ENCODE measurements at regions not wholly inside any gene's neighbourhood (a gene's known extent, or its start where the extent isn't known, plus 50 kb on each side); places are given as distances from the start of the nearest gene placed in this dataset.

GRCh38 chr14:100388103-100389054 lies 65.2 kb downstream of the SLC25A47 start:
- POLR2A ChIA-PET, result interaction anchor here (1.1 kb wide), 1 partner anchor 13 kb away, joined by 4 read pairs; a partner anchor contains a TSS
- TF ChIP-seq CTCF (IDR thresholded peaks at IDR 0.05; ENCODE audit: unreplicated experiment), result no peak
- Mint-ChIP-seq H3K36me3 (ENCODE audit: insufficient read depth, unreplicated experiment) (peaks cover 16% of the 10 kb centered on the region), H3K4me1 (ENCODE audit: insufficient read depth, unreplicated experiment) (peaks cover 38% of the 10 kb centered on the region), H3K27ac (ENCODE audit: low read depth, unreplicated experiment) (no peak overlapping the region), H3K27me3 (ENCODE audit: insufficient read depth, unreplicated experiment) (no peaks in the 10 kb centered on the region), H3K4me3 (ENCODE audit: unreplicated experiment) (no peak overlapping the region), H3K9me3 (ENCODE audit: unreplicated experiment) (no peaks in the 10 kb centered on the region)
- intact Hi-C loops (cut with micrococcal nuclease), result loop anchor here (10.0 kb wide), 1 partner anchor 146 kb away; no protein-coding TSS in a partner anchor
- CTCF ChIA-PET, result interaction anchor here (0.6 to 7.6 kb wide), 8 partner anchors 21 to 1248 kb away, joined by 3 to 103 read pairs (median 6); no protein-coding TSS in a partner anchor
- DNase-seq (ENCODE audit: unreplicated experiment), result no peak
- no TSS peak for BruUV-seq (replicated peaks)

DNA sequence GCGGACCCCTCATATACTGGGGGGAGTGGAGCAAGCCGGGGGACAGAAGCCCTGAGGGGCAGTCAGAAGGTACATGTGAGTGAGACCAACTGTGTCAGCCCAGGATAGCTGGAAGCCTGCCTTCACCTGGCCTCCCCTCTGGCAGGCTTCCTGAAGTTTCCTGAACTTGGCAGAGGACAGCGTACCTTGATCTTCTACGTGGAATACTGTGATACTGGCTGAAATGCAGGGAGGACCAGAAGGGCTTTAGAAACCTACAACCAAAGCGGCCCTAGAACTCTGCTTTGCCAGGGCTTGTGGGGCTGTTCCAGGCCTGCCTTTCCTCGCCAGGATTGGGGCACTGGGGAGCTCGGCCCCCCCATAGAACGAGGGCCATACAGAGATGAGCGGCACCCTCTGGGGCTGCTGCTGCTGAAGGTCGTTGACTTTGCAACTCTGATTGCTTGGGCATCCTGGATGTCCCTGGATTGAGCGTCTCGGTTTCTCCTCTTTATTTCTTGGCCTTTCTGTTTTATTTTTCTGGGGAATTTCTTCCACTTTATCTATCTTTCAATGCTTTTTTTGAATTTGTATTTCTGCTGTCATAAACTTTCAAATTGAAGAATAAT lies 66.5 kb downstream of the SLC25A47 start:
- Mint-ChIP-seq H3K27me3 (ENCODE audit: insufficient read depth, unreplicated experiment) (no peaks in the 10 kb centered on the region), H3K4me3 (ENCODE audit: unreplicated experiment) (no peak overlapping the region), H3K36me3 (ENCODE audit: insufficient read depth, unreplicated experiment) (peaks cover 14% of the 10 kb centered on the region), H3K4me1 (ENCODE audit: insufficient read depth, unreplicated experiment) (peaks cover 30% of the 10 kb centered on the region), H3K9me3 (ENCODE audit: unreplicated experiment) (no peaks in the 10 kb centered on the region), H3K27ac (ENCODE audit: low read depth, unreplicated experiment) (no peak overlapping the region)
- intact Hi-C loops (cut with micrococcal nuclease), result loop anchor here (10.0 kb wide), 1 partner anchor 145 kb away; no protein-coding TSS in a partner anchor
- POLR2A ChIA-PET, result interaction anchor here (0.7 to 1.8 kb wide), 4 partner anchors 9 to 49 kb away, joined by 4 to 7 read pairs (median 4); no protein-coding TSS in a partner anchor
- TF ChIP-seq CTCF (IDR thresholded peaks at IDR 0.05; ENCODE audit: unreplicated experiment), result no peak
- CTCF ChIA-PET, result interaction anchor here (0.6 to 3.4 kb wide), 8 partner anchors 11 to 1151 kb away, joined by 3 to 11 read pairs (median 3); no protein-coding TSS in a partner anchor
- no TSS peak for BruUV-seq (replicated peaks)
- DNase-seq (ENCODE audit: unreplicated experiment), result no peak

- DNase-seq (ENCODE audit: unreplicated experiment), result no peak
- Mint-ChIP-seq H3K27me3 (ENCODE audit: insufficient read depth, unreplicated experiment) (no peaks in the 10 kb centered on the region), H3K36me3 (ENCODE audit: insufficient read depth, unreplicated experiment) (peaks cover 14% of the 10 kb centered on the region), H3K4me1 (ENCODE audit: insufficient read depth, unreplicated experiment) (peaks cover 22% of the 10 kb centered on the region), H3K27ac (ENCODE audit: low read depth, unreplicated experiment) (no peak overlapping the region), H3K9me3 (ENCODE audit: unreplicated experiment) (no peaks in the 10 kb centered on the region), H3K4me3 (ENCODE audit: unreplicated experiment) (no peak overlapping the region)
- no peak for TF ChIP-seq CTCF (IDR thresholded peaks at IDR 0.05; ENCODE audit: unreplicated experiment)
- intact Hi-C loops (cut with micrococcal nuclease), result no loop called here
- ChIA-PET POLR2A (interaction anchor here (1.2 to 1.3 kb wide), 2 partner anchors 18 to 30 kb away, joined by 3 to 4 read pairs; no protein-coding TSS in a partner anchor), CTCF (interaction anchor here (0.7 to 3.4 kb wide), 4 partner anchors 26 to 156 kb away, joined by 3 to 11 read pairs (median 5); no protein-coding TSS in a partner anchor)
- BruUV-seq (replicated peaks), result no TSS peak
These were observed 68.0 kb downstream of the SLC25A47 start for GRCh38 chr14:100391173-100391572.

GRCh38 chr14:100391724-100392123 lies 68.6 kb downstream of the SLC25A47 start:
- BruUV-seq (replicated peaks), result no TSS peak
- POLR2A ChIA-PET, result interaction anchor here (1.2 to 1.3 kb wide), 2 partner anchors 17 to 30 kb away, joined by 3 to 4 read pairs; no protein-coding TSS in a partner anchor
- DNase-seq (ENCODE audit: unreplicated experiment), result no peak
- Mint-ChIP-seq H3K27me3 (ENCODE audit: insufficient read depth, unreplicated experiment) (no peaks in the 10 kb centered on the region), H3K4me1 (ENCODE audit: insufficient read depth, unreplicated experiment) (peaks cover 22% of the 10 kb centered on the region), H3K36me3 (ENCODE audit: insufficient read depth, unreplicated experiment) (peaks cover 18% of the 10 kb centered on the region), H3K9me3 (ENCODE audit: unreplicated experiment) (no peaks in the 10 kb centered on the region), H3K27ac (ENCODE audit: low read depth, unreplicated experiment) (no peak overlapping the region), H3K4me3 (ENCODE audit: unreplicated experiment) (no peak overlapping the region)
- no peak for TF ChIP-seq CTCF (IDR thresholded peaks at IDR 0.05; ENCODE audit: unreplicated experiment)
- CTCF ChIA-PET, result interaction anchor here (0.7 to 3.4 kb wide), 4 partner anchors 26 to 137 kb away, joined by 3 to 11 read pairs (median 4); no protein-coding TSS in a partner anchor
- intact Hi-C loops (cut with micrococcal nuclease), result no loop called here
